ENCODE measurements at regions not wholly inside any gene's neighbourhood (a gene's known extent, or its start where the extent isn't known, plus 50 kb on each side); places are given as distances from the start of the nearest gene placed in this dataset.

DNA sequence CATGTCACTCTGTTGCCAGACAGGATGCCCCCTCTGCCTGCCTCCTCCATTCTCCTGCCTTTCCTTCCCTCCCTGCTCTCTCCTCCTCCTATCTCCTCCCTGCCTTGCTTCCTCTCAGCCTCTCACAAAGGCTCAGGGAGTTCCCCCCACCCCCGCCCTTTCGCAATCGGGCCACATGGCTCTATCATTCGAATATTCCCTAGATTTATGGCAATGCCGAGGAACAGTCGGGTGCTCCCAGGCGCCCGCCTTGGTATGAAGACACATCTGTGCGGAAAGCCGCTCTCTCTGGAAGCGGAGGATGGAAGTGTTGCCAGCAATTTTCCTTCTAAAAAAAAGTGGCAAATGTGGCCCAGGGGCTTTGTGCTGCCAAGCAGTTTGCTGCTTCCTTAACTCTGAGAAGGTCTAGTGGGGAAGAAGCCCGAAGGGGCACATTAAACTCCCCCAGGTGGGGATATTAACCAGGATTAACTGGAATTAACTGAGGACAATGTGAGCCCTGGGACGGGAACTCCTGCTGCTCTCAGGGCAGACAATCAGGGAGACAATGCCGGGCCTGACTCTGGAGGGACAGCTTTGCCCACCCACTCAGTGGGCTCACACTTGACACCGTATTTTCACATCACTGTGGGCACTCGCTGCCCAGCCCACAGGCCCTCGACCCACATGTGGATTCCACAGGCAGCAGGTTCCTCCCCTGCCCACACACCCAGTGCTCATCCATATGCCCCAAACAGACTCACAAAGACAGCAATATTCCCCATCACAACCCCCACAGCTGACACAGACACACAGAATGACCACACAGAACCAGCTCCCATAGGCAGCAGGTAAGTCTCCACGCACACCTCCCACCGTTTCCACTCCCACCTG, 88.4 kb upstream of the SMNDC1 start:
- DNase-seq = peak; percentile 73
- H3K27me3 ChIP-seq (ENCODE audit: insufficient read depth, low read depth, severe bottlenecking) = no peaks in the 10 kb centered on the region
- no peaks in the 10 kb centered on the region for H3K36me3 ChIP-seq
- no peaks in the 10 kb centered on the region for H3K9me3 ChIP-seq (ENCODE audit: severe bottlenecking)
- TF ChIP-seq, protein P1, sequence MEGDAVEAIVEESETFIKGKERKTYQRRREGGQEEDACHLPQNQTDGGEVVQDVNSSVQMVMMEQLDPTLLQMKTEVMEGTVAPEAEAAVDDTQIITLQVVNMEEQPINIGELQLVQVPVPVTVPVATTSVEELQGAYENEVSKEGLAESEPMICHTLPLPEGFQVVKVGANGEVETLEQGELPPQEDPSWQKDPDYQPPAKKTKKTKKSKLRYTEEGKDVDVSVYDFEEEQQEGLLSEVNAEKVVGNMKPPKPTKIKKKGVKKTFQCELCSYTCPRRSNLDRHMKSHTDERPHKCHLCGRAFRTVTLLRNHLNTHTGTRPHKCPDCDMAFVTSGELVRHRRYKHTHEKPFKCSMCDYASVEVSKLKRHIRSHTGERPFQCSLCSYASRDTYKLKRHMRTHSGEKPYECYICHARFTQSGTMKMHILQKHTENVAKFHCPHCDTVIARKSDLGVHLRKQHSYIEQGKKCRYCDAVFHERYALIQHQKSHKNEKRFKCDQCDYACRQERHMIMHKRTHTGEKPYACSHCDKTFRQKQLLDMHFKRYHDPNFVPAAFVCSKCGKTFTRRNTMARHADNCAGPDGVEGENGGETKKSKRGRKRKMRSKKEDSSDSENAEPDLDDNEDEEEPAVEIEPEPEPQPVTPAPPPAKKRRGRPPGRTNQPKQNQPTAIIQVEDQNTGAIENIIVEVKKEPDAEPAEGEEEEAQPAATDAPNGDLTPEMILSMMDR (IDR thresholded peaks at IDR 0.05; ENCODE audit: low read depth, low read length) = no peak
- peak overlapping the region; percentile 26 for H3K4me3 ChIP-seq (ENCODE audit: low read depth, low read length)
- H3K27ac ChIP-seq = peak overlapping the region; percentile 92

DNA sequence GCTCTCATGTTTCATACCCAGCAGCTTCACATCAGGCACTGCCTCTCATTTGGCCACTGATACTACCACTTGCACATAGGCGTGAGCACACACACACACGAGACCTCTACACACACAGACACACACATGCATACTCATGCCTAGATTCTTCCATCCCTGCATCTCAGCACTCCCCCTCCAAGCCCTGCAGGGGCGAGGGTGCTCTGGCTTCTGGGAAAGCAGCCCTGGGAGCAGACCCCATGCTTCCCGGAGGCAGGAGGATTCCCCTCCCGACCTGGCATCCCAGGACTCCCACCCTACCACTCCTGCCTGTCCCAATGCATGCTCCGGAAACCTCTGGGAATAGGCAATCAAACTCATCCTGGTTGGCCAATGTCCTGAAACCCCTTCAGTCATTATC, 89.1 kb upstream of the SMNDC1 start:
- no peak for DNase-seq
- TF ChIP-seq, protein P1 (IDR thresholded peaks at IDR 0.05; ENCODE audit: low read depth, low read length) = no peak
- Histone ChIP-seq H3K9me3 (ENCODE audit: severe bottlenecking) (no peaks in the 10 kb centered on the region), H3K27me3 (ENCODE audit: insufficient read depth, low read depth, severe bottlenecking) (no peaks in the 10 kb centered on the region), H3K4me3 (ENCODE audit: low read depth, low read length) (no peak overlapping the region), H3K36me3 (no peaks in the 10 kb centered on the region), H3K27ac (peak overlapping the region; percentile 92)

DNA sequence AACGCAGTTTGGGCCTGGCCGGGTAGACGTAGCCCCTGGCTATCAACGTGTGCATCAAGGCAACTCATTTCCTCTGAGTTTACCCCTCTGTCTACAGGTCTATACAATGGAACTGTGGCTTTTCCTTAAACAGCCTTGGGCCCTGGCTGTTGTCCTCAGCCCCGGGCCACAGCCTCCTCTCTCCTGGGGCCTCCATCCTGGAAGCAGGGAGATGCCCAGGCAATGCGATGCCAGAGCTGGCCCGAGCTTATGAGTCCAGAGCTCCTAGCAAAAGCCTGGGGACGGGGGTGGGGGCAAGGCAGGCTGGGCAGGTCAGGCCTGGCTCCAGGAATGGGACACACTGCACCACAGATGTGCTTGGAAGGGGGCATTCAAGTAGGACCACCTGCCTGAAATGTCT, 89.6 kb upstream of the SMNDC1 start:
- no peak overlapping the region for H3K27ac ChIP-seq
- H3K4me3 ChIP-seq (ENCODE audit: low read depth, low read length) = no peak overlapping the region
- no peaks in the 10 kb centered on the region for H3K27me3 ChIP-seq (ENCODE audit: insufficient read depth, low read depth, severe bottlenecking)
- no peak for DNase-seq
- H3K36me3 ChIP-seq = no peaks in the 10 kb centered on the region
- H3K9me3 ChIP-seq (ENCODE audit: severe bottlenecking) = no peaks in the 10 kb centered on the region
- TF ChIP-seq, protein P1 (IDR thresholded peaks at IDR 0.05; ENCODE audit: low read depth, low read length) = no peak

DNA sequence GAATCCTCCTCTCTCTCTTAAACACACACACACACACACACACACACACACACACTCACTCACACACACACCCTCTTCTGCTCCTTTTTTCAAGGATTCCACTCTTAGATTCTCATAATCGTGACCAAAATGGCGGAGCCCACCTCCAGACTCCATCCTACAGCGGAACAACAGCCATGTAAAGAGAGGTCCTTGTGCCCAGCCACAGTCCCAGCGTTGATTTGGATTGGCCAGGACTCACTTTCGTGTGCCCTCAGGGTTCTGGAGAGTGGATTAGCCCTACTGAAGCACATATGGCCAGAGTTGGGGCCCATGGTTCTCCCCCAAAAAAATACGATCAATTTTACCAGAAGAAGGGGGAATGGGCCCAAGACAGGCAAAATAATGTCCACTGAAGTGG, 90.2 kb upstream of the SMNDC1 start:
- Histone ChIP-seq H3K27me3 (ENCODE audit: insufficient read depth, low read depth, severe bottlenecking) (no peaks in the 10 kb centered on the region), H3K36me3 (no peaks in the 10 kb centered on the region), H3K4me3 (ENCODE audit: low read depth, low read length) (no peak overlapping the region), H3K27ac (no peak overlapping the region), H3K9me3 (ENCODE audit: severe bottlenecking) (no peaks in the 10 kb centered on the region)
- TF ChIP-seq, protein P1 (IDR thresholded peaks at IDR 0.05; ENCODE audit: low read depth, low read length) = no peak
- DNase-seq = no peak

DNA sequence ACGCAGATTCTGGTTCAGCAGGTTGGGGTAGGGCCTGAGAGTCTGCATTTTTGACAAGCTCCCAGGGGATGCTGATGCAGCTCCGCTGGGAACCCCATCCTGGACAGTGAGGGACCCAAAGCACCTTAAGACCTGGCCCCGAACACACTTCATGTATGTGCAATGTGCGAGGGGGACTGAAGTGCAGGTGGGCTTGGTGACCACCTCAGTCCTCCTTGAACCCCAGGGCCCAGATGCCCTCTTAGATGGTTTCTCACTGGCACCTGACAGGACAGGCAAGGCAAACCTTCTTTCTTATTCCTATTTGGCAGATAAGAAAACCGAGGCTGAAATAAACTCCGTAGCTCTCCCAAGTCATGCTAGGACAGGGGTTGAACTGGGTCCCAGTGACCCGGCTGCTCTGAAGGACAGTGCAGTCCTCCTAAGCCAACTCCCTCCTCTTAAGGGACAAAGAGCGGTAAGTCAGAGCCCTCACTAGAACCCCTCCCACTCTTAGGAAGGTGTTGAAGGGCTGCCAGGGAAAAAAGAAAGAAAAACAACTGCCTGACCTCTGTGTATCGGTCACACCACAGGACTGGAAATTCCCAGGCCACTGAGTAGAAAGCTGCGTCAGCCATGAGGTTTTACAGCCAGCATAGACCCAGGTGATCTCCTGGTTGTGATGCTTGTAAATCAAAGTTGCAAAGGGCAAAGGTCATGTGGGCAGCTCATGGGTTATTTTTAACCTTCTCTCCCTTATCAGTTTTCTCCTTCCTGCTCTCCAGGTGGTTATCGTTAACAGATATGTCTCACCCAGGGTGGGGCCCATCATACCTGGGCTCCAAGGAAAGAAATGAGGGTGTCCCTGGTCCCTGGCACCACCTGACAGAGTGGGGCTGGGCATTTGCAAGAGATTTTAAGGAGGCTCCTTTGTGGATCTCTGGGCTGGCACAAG, 90.9 kb upstream of the SMNDC1 start:
- DNase-seq = no peak
- Histone ChIP-seq H3K4me3 (ENCODE audit: low read depth, low read length) (no peak overlapping the region), H3K27ac (no peak overlapping the region), H3K27me3 (ENCODE audit: insufficient read depth, low read depth, severe bottlenecking) (no peaks in the 10 kb centered on the region), H3K9me3 (ENCODE audit: severe bottlenecking) (no peaks in the 10 kb centered on the region), H3K36me3 (no peaks in the 10 kb centered on the region)
- TF ChIP-seq, protein P1 (IDR thresholded peaks at IDR 0.05; ENCODE audit: low read depth, low read length) = no peak

Data from WERI-Rb-1 (cell line).